ENCODE measurements at regions not wholly inside any gene's neighbourhood (a gene's known extent, or its start where the extent isn't known, plus 50 kb on each side); places are given as distances from the start of the nearest gene placed in this dataset.

GRCh38 chr10:88156341-88156740, 292.9 kb downstream of the PTEN start:
- Histone ChIP-seq H2AFZ (ENCODE audit: low read depth, low read length) (no peak overlapping the region), H3K79me2 (ENCODE audit: low read length) (no peaks in the 10 kb centered on the region), H3K27me3 (ENCODE audit: low read depth, low read length) (no peaks in the 10 kb centered on the region), H3K4me2 (ENCODE audit: low read length) (no peak overlapping the region), H3K27ac (ENCODE audit: low read length) (no peak overlapping the region), H3K4me1 (ENCODE audit: low read length) (peaks cover 8% of the 10 kb centered on the region), H3K9me3 (ENCODE audit: insufficient read depth, low read length) (no peaks in the 10 kb centered on the region), H3K4me3 (ENCODE audit: low read length) (no peak overlapping the region), H3K9ac (ENCODE audit: low read length) (no peak overlapping the region), H4K20me1 (ENCODE audit: insufficient read depth, low read length) (no peaks in the 10 kb centered on the region), H3K36me3 (replicated peaks; ENCODE audit: low read depth, low read length) (no peaks in the 10 kb centered on the region)
- no peak for TF ChIP-seq CTCF (IDR thresholded peaks at IDR 0.05; ENCODE audit: low read depth, low read length)

DNA sequence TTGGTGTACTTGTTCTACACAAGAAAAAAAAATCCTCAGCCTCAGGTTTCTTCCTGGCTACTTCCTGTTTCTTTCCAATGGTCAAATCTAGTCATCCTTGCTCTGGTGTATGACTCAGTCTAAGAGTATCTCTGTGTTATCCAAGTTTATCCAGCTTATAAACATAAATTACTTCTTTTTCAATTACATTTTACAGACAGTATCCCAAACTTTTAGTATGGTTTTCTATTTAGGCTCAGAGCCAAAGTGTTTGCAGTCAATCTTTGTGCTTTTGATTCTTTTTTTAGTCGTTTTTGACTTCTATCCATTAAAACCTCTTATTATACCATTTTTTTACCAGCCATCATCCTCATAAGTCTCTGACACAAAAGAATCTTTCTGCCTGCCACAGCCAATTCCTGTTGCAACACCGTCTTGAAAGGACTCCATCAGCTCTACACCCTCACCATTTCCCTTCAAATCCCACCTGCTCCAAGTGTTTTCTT, 294.6 kb downstream of the PTEN start:
- H3K4me2 ChIP-seq (ENCODE audit: low read length) = no peak overlapping the region
- no peaks in the 10 kb centered on the region for H4K20me1 ChIP-seq (ENCODE audit: insufficient read depth, low read length)
- no peak overlapping the region for H2AFZ ChIP-seq (ENCODE audit: low read depth, low read length)

DNA sequence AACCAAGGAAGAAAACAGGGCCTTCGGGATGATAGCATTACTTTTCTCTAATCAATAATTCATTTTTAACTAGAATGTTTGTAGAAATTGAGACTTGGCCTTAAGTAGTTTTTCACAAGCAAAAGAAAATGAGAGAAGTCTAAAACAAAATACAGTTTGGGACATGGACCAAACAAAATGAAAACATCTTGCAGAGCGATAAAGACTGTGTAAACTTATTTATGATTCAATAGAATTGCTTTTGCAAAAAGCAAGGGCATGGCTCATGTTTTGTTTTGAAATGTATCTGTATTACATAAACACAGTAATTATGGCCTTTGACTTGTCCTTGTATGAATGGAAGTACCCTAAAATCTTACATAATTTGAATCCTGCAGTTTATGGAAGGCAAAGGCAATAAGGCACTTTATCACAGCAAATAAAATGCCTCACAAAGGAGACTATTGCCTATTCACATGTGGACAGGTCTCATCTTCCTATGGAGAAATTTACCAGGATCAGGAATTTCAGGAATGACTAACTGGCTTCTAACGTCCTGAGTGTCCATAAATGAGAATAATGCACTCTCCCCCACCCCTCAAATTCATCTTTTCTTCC, 295.2 kb downstream of the PTEN start:
- H3K27me3 ChIP-seq (ENCODE audit: low read depth, low read length) = no peaks in the 10 kb centered on the region
- no peaks in the 10 kb centered on the region for H3K9me3 ChIP-seq (ENCODE audit: insufficient read depth, low read length)
- no peak overlapping the region for H3K4me3 ChIP-seq (ENCODE audit: low read length)
- no peaks in the 10 kb centered on the region for H3K79me2 ChIP-seq (ENCODE audit: low read length)
- no peaks in the 10 kb centered on the region for H4K20me1 ChIP-seq (ENCODE audit: insufficient read depth, low read length)
- H3K4me2 ChIP-seq (ENCODE audit: low read length) = no peak overlapping the region
- H3K4me1 ChIP-seq (ENCODE audit: low read length) = 0 out of 2 replicates have a peak, but pooled peaks cover 5% of the 10 kb centered on the region
- H3K9ac ChIP-seq (ENCODE audit: low read length) = no peak overlapping the region
- no peak overlapping the region for H2AFZ ChIP-seq (ENCODE audit: low read depth, low read length)
- no peaks in the 10 kb centered on the region for H3K36me3 ChIP-seq (replicated peaks; ENCODE audit: low read depth, low read length)
- H3K27ac ChIP-seq (ENCODE audit: low read length) = no peak overlapping the region
- TF ChIP-seq EZH2phosphoT487 (IDR thresholded peaks at IDR 0.05; ENCODE audit: low read depth) = no peak
- TF ChIP-seq CTCF (IDR thresholded peaks at IDR 0.05; ENCODE audit: low read depth, low read length) = no peak

More for the DNA sequence above, 294.6 kb downstream of the PTEN start:
- Histone ChIP-seq H3K36me3 (replicated peaks; ENCODE audit: low read depth, low read length) (no peaks in the 10 kb centered on the region), H3K4me1 (ENCODE audit: low read length) (peaks cover 4% of the 10 kb centered on the region), H3K27me3 (ENCODE audit: low read depth, low read length) (no peaks in the 10 kb centered on the region), H3K9ac (ENCODE audit: low read length) (no peak overlapping the region), H3K27ac (ENCODE audit: low read length) (no peak overlapping the region), H3K4me3 (ENCODE audit: low read length) (no peak overlapping the region), H3K79me2 (ENCODE audit: low read length) (no peaks in the 10 kb centered on the region), H3K9me3 (ENCODE audit: insufficient read depth, low read length) (no peaks in the 10 kb centered on the region)
- TF ChIP-seq EZH2phosphoT487 (IDR thresholded peaks at IDR 0.05; ENCODE audit: low read depth) (no peak), CTCF (IDR thresholded peaks at IDR 0.05; ENCODE audit: low read depth, low read length) (no peak)

DNA sequence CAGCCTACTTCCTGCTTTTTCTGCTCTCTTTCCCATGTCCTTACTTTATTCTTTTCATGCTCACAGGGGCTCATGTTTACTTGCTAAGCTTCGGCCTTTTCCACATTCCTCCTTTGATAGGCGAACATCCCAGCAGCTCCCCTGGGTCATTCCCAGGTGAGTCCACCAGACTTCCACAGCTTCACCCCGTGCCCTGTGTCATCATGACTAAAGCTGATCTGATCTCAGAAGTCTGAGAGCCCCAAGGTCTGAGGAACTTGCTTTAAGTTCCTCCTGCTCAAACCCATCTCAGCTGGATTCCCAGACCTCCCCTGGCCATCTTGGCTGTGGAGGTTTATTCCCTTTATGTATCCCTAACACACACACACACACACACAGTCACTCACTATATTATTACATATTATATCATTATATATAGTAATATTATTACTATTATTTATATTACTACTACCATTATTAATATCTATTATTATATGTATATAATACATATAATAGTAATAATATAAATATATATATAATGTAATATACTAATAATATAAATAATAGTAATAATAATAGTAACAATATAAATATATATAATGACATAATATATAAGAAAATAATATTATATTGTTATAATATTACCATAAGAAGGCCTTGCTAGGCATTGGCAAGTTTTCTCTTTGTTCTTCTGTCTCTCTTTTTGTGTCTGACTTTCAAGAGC, 295.9 kb downstream of the PTEN start:
- no peaks in the 10 kb centered on the region for H4K20me1 ChIP-seq (ENCODE audit: insufficient read depth, low read length)
- no peak overlapping the region for H3K9ac ChIP-seq (ENCODE audit: low read length)
- no peaks in the 10 kb centered on the region for H3K9me3 ChIP-seq (ENCODE audit: insufficient read depth, low read length)
- H3K27me3 ChIP-seq (ENCODE audit: low read depth, low read length) = no peaks in the 10 kb centered on the region
- H3K4me1 ChIP-seq (ENCODE audit: low read length) = 0 out of 2 replicates have a peak, but pooled peaks cover 5% of the 10 kb centered on the region
- no peak overlapping the region for H3K27ac ChIP-seq (ENCODE audit: low read length)
- no peak overlapping the region for H3K4me2 ChIP-seq (ENCODE audit: low read length)
- H3K79me2 ChIP-seq (ENCODE audit: low read length) = no peaks in the 10 kb centered on the region
- H3K4me3 ChIP-seq (ENCODE audit: low read length) = no peak overlapping the region
- no peaks in the 10 kb centered on the region for H3K36me3 ChIP-seq (replicated peaks; ENCODE audit: low read depth, low read length)
- TF ChIP-seq EZH2phosphoT487 (IDR thresholded peaks at IDR 0.05; ENCODE audit: low read depth) (no peak), CTCF (IDR thresholded peaks at IDR 0.05; ENCODE audit: low read depth, low read length) (no peak)
- no peak overlapping the region for H2AFZ ChIP-seq (ENCODE audit: low read depth, low read length)
